Stimulated activated naive CD8-positive, alpha-beta T cell treated with anti-CD3 and anti-CD28 coated beads, Interleukin-15, Interleukin-2, amounts not matched to agents 100 ng/mL and 50 ng/mL, for 24 hours (primary cell): ENCODE measurements at regions not wholly inside any gene's neighbourhood (a gene's known extent, or its start where the extent isn't known, plus 50 kb on each side); places are given as distances from the start of the nearest gene placed in this dataset.

Source experiments
- H3K27ac Mint-ChIP-seq: one replicate; pipeline ENCODE4 v1.8.0; 2021; ENCODE audit warnings: mild to moderate bottlenecking, mixed read lengths
- H3K27me3 Mint-ChIP-seq: one replicate; pipeline ENCODE4 v1.8.0; 2021; ENCODE audit warnings: mixed read lengths
- H3K36me3 Mint-ChIP-seq: one replicate; pipeline ENCODE4 v1.8.0; 2021; ENCODE audit warnings: low read depth, mixed read lengths
- H3K4me1 Mint-ChIP-seq: one replicate; pipeline ENCODE4 v1.8.0; 2021; ENCODE audit warnings: low read depth, mixed read lengths
- H3K4me3 Mint-ChIP-seq: one replicate; pipeline ENCODE4 v1.8.0; 2021; ENCODE audit warnings: mild to moderate bottlenecking, mixed read lengths
- H3K9me3 Mint-ChIP-seq: one replicate; pipeline ENCODE4 v1.8.0; 2021; ENCODE audit warnings: mixed read lengths

DNA sequence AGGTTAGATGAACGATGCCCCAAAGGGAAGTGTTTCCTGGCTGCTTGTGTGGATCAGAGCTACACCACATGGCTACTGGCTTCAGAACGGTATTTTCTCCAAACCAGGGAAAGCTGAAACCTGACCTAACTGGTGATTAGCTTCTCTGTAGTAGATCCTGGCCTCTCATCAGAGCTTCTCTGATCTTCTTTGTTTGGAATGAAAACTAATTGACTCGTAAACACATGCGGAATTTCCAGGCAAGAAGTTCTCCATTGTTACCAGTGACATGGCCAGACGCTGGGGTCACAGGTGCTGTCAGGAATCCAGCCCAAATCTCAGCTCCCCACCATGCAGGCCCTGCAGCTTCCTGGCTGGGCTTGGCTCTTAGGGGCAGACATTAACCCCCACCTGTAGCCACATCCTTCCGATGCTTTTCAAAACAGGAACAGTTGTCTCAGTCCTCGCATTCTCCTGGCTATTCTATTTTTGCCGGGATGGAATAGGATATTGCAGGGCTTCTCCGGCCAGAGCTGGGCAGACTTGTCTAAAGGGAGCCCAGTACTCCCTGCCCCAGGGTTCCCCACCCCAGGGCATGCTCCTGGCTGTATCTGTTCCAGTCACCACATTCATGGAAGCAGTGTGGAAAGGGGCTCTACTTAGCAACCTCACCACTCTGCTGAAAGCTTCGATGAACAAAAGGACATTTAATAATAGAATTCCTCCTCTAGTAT, 305.4 kb upstream of the F9 start:
- Mint-ChIP-seq H3K27me3 (no peaks in the 10 kb centered on the region), H3K4me1 (no peaks in the 10 kb centered on the region), H3K4me3 (no peak overlapping the region), H3K27ac (no peak overlapping the region), H3K9me3 (no peaks in the 10 kb centered on the region), H3K36me3 (no peaks in the 10 kb centered on the region)

DNA sequence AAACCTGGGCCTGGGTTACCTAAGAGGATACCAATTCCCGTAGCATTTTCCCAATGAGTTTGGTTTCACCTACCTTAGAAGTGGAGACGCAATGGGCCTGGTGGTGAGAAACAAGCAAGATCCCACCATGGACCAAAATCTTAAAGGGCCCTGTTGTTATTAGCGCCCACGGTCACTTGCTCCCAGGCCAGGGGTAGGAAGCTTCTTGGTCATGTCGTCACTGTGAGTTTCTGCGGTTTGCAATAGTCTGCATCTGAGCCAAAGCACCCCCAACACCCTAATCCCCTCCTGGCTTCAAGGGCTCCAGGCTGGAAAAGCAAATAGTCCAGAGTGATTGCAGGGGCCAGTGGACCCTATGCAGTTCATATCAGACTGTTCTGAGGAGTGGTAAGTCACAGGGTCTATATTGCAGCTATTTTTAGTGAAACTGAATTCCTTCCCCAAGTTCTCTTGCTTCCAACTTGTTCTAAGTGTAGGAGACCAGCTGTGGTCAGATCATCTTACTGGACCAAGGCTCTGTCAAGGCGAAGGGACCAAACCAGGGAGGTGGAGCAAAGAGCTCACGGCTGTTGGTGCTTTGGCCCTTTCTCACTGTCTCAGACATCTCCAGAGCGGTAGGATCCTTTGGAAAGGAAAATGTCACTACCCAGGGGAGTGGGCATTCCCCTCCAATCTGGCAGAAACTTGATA, 307.9 kb upstream of the F9 start:
- Mint-ChIP-seq H3K27ac (no peak overlapping the region), H3K4me3 (no peak overlapping the region), H3K36me3 (no peaks in the 10 kb centered on the region), H3K9me3 (no peaks in the 10 kb centered on the region), H3K27me3 (no peaks in the 10 kb centered on the region), H3K4me1 (no peaks in the 10 kb centered on the region)

DNA sequence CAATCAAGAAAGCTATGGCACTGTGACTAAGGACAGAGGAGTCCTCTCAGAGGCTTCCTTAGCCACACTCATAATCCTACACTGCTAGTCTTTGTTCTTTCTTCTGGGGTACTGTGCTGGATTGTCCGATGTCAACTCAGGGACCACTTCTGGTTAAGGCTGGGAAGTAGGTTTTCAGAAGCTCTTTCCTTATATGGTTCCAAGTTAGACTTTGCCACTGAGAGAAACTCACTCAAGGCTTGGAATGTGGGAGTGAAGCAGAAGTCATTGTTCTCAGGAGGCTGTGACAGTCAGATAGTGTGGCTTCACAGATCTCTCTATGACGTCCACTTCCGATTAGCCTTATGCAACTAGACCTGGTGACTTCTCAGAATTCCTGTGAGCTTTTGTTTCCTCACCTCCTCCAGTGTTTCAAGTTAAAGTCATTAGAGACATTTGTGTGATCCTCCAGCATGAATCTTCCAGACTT, 317.3 kb upstream of the F9 start:
- Mint-ChIP-seq H3K27ac (no peak overlapping the region), H3K9me3 (no peaks in the 10 kb centered on the region)

DNA sequence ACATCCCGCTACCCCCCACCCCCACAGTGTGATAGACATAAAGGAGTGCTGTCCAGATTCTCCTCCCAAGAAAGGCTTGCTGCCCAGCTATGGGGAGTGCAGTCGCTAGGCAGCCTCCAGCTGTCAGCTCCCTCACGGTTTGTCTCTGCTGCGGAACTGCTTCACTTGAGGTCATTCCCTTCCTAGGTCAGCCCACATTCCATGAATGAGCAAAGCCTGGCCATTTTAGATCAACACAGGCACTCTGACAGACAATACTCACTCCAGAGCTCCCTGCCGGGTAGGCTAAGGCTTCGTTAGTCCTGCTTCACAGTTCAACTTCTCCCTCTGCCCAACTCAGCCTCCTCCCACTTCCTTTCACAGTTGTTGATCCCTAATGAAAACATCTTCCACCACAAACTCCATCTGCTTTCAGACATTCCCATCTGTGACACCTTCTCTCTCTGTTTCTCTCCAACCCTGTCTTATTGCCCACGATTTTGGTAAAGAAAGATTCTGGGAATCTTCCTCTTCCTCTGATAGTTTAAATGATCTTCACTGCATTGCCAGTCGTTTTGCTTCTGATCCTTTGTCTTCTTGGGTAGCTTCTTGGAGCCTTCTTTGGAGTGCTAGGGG, 318.9 kb upstream of the F9 start:
- Mint-ChIP-seq H3K36me3 (no peaks in the 10 kb centered on the region), H3K4me3 (no peak overlapping the region), H3K27me3 (peaks cover 19% of the 10 kb centered on the region), H3K9me3 (no peaks in the 10 kb centered on the region), H3K27ac (no peak overlapping the region), H3K4me1 (no peaks in the 10 kb centered on the region)

More for the DNA sequence above, 317.3 kb upstream of the F9 start:
- H3K4me1 Mint-ChIP-seq = no peaks in the 10 kb centered on the region
- H3K4me3 Mint-ChIP-seq = no peak overlapping the region
- no peaks in the 10 kb centered on the region for H3K36me3 Mint-ChIP-seq
- H3K27me3 Mint-ChIP-seq = peaks cover 9% of the 10 kb centered on the region

DNA sequence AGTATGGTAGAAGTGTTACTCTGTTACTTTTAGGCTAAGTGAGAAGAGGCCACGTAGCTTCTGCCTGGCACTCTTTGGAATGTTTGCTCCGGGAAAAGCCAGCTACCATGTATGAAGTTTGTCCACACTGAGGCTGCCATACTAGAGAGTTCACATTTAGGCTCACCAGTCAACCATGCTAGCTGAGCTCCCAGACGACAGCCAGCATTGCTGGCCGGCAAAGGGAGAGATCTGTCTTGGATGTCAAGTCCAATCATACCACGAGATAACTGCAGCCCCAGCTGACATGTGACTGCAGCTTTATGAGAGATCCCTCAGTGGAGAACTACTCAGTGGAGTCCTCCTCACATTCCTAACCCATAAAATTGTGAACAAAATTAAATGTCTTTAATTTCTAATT, 321.2 kb upstream of the F9 start:
- H3K4me3 Mint-ChIP-seq = no peak overlapping the region
- H3K27ac Mint-ChIP-seq = no peak overlapping the region
- no peaks in the 10 kb centered on the region for H3K4me1 Mint-ChIP-seq
- no peaks in the 10 kb centered on the region for H3K36me3 Mint-ChIP-seq
- H3K9me3 Mint-ChIP-seq = no peaks in the 10 kb centered on the region
- H3K27me3 Mint-ChIP-seq = peaks cover 33% of the 10 kb centered on the region

DNA sequence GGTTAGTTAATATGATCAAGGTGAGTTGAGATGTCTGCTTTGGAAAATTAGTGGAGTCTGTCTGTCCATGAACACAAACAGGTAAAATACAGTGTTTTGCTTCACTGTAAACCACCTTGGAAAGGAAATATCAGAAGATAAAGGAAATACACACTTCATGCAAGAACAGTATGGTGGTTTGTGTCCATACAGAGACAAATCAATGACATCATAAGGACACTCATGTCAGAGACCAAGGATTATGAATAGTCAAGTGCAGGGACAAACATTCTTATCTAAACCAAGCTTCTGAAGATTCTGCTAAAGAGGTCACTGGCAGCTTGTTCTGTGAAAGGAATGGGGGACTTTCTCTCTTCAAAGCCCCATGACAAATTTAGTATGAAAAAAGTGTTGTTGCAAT, 322.9 kb upstream of the F9 start:
- Mint-ChIP-seq H3K27ac (no peak overlapping the region), H3K36me3 (no peaks in the 10 kb centered on the region), H3K9me3 (no peaks in the 10 kb centered on the region), H3K4me1 (no peaks in the 10 kb centered on the region), H3K4me3 (no peak overlapping the region), H3K27me3 (peaks cover 36% of the 10 kb centered on the region)

DNA sequence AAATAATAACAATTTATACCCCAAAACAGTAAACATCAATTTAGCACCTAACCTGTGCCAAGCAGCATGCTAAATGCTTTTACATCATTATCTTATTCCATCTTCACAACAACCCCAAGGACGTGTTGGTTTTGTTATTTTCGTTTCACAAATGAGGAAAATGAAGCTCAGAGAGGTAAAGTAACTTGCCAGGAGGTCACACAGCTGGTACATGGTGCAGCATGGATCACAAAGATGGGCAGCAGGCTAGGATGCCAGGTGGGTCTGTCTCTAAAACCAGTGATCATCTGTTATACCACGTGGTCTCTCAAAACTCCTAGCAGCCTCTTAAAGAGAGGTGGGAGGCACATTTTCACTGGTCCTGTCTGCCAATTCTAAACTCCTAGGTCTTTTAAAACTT, 323.6 kb upstream of the F9 start:
- Mint-ChIP-seq H3K4me3 (no peak overlapping the region), H3K27me3 (peaks cover 40% of the 10 kb centered on the region), H3K9me3 (no peaks in the 10 kb centered on the region), H3K36me3 (no peaks in the 10 kb centered on the region), H3K4me1 (no peaks in the 10 kb centered on the region), H3K27ac (no peak overlapping the region)

DNA sequence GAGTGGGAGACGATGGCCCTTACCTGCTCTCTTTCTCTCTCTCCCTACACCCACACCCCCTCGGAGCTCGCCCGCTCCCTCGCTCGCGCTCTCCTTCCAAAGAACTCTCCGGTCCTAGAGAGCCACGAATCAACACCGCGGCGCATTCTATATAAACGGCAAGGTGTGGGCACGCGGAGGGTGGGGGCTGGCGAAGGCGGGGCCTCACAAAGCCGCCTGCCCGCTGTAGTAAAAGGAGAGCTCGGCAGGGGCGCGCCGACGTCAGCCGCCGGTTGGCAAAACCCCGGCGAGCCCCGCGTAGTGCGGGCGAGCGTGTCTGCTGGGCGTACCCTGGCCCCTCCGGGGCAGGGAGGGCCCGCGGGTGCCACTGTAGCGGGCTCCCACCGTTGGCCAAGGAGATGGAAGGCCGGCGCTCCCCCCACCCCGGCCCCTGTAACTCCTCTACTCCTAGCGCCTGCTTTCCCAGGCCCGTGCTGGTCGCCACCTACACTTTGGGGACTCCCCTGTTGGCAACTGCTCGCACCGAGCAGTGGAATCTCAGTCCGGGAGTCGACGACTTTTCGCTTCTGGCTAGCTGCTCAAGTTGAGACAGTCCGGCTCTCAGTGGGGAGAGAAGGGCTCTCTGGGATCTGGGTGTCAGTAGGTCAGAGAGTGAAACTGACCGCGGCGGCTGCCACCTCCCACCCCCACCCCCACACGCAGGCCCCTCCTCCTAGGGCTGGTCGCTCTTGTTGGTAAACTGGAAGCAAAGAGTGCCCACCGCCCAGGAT, 325.5 kb upstream of the F9 start:
- Mint-ChIP-seq H3K9me3 (no peaks in the 10 kb centered on the region), H3K27ac (no peak overlapping the region), H3K4me1 (no peaks in the 10 kb centered on the region), H3K27me3 (peaks cover 42% of the 10 kb centered on the region), H3K36me3 (no peaks in the 10 kb centered on the region), H3K4me3 (peak overlapping the region; percentile 43)

DNA sequence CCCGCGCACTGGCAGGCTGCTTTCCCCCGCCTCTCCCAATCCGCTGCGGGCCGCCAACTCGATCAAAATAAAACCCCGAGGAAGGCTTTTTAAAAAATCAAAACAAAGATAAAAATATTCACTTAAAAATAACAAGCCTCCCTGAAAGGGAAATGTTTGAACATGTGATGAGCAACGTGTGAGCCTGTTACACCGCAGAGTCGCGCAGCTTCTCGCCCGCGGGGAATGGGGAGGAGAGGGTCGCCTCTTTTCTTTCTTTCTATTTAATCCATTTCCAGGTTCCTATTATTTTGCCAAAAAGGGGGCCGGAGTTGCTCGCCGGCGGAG, 326.0 kb upstream of the F9 start:
- Mint-ChIP-seq H3K27ac (no peak overlapping the region), H3K27me3 (peaks cover 48% of the 10 kb centered on the region), H3K4me3 (peak overlapping the region; percentile 43), H3K36me3 (no peaks in the 10 kb centered on the region), H3K4me1 (no peaks in the 10 kb centered on the region), H3K9me3 (no peaks in the 10 kb centered on the region)

DNA sequence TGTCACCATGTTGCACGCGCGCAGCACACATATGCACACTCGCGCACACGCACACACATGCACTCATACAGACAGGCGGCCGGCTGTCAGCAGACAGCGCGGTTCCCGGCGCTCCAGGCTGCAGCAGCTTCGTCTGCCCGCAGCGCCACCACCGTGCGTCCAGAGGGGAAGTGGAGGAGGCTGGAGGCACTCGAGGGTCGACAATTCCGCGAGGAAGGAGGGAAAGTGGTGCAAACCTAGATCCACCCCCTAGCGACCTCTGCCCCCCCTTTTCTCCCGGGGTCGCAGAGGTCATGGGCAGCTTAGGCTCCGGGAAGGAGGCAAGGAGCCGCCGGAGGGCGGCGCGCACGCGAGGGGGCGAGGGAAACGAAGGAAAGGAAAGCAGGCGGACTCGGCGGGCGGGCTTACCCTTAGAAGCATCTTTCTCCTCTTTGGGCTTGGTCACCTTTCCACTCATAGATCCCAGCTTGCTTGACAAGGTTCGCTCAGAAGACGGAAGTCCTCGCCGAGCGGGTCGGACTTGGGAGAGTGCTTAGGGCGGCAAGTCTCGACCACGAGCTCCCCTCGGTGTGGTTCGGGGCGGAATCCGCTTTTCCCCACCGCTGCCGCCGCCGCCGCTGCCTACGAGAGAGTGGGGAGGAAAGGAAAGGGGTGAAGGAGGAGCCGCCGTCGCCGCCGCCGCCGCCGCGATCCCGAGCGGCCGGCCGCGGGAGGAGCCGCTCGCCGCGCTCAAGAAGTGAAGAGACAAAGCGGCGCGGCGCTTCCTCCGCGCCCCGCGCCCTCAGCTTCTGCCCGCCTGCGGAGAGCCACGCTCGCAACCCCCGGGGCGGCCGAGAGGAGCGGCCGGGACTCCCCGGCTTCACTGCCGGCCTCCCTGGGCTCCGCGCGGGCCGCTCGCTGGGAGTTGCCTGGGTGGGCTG, 326.6 kb upstream of the F9 start:
- Mint-ChIP-seq H3K27me3 (peaks cover 50% of the 10 kb centered on the region), H3K36me3 (no peaks in the 10 kb centered on the region), H3K27ac (no peak overlapping the region), H3K4me3 (peak overlapping the region; percentile 7), H3K4me1 (no peaks in the 10 kb centered on the region), H3K9me3 (no peaks in the 10 kb centered on the region)

DNA sequence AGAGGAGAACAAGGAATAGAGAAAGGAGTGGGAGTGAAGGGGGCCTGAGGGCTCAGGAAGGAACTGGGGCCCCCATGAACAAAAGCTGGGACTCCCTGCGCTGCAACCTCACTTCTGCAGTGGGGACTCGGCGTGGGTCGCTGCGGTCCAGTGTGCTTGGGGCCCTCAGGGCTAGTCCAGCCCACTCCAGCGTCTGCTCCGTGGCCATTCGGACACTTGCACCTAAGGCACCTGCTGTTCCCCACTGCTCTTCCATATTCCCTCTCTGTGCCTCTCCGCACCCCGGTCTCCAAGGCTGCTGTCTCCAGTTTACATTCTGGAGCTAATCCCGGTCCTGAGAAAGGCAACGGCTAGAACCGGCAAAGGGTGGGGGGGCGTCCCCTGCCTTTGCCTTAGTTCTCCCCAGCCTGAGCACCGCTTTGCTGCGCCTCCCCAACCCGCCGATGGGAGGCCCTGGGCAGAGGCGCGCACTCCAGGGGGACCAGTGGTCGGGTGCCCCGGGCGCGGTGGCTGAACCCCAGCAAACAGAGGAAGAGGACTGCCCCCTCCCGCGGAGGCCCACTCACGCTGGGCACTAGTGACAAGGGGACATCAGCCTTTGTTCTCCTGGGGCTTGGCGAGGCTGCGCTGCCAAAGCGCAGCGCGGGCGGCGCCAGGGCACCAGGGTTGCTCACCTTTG, 327.7 kb upstream of the F9 start:
- Mint-ChIP-seq H3K4me1 (no peaks in the 10 kb centered on the region), H3K4me3 (no peak overlapping the region), H3K27ac (no peak overlapping the region), H3K27me3 (peaks cover 54% of the 10 kb centered on the region), H3K9me3 (no peaks in the 10 kb centered on the region), H3K36me3 (no peaks in the 10 kb centered on the region)

DNA sequence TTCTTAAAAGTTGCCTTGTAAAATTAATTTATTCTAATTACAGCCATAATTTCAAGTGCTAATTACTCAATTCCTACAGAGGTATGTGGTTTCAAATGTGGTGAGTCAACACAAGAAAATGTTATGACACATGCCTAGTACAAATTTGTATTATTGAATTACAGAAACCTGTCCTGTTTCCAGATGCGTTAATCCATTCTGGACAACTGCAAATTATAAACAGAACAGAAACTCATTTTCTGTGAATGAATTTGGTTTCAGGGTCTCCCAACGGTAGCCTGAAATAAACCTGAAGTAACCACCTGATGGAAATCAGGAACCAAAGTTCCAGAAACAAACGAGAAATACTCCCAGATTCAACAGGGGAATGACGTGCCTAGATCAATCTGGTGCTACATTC, 328.6 kb upstream of the F9 start:
- no peaks in the 10 kb centered on the region for H3K36me3 Mint-ChIP-seq
- no peaks in the 10 kb centered on the region for H3K9me3 Mint-ChIP-seq
- H3K27ac Mint-ChIP-seq = no peak overlapping the region
- peaks cover 51% of the 10 kb centered on the region for H3K27me3 Mint-ChIP-seq
- H3K4me1 Mint-ChIP-seq = no peaks in the 10 kb centered on the region
- no peak overlapping the region for H3K4me3 Mint-ChIP-seq

DNA sequence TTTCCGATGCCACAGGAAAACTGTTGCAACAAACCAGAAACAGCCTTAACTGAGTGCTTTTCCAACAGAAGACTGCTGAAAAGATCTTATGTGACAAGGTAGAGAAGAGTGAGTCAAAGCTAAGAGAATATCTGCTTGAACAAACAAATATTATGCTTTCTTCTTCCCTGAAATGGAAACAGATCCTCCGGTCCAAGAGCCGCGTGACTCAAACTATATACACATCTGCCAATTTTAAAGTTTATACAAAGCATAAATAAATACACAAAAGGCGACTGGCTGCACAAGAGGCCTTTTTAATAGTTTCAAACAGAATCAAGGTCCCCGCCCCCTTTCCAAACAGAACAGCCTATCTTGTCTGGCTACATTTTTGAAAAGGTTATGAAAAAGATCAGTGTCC, 329.7 kb upstream of the F9 start:
- no peaks in the 10 kb centered on the region for H3K36me3 Mint-ChIP-seq
- no peaks in the 10 kb centered on the region for H3K9me3 Mint-ChIP-seq
- peaks cover 51% of the 10 kb centered on the region for H3K27me3 Mint-ChIP-seq
- H3K4me1 Mint-ChIP-seq = no peaks in the 10 kb centered on the region
- no peak overlapping the region for H3K27ac Mint-ChIP-seq
- no peak overlapping the region for H3K4me3 Mint-ChIP-seq

DNA sequence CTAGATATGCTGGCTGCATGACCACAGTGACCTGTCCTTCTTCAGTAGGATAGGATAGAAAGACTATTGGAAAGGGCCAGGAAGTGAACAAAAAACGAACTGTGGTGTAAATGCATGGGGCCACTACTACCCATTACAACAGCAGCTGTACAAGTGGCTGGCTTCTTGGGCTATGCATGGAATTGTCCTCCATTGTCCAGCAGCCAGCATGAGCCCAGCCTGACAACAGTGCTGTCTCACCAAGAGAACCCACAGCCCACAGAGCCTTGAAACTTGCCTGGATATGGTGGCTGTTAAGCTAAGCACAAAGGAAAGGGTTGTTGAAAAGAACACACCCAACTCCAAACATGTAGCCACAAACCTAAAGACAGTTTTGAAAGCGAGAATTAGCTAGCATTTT, 330.2 kb upstream of the F9 start:
- no peaks in the 10 kb centered on the region for H3K4me1 Mint-ChIP-seq
- H3K27ac Mint-ChIP-seq = no peak overlapping the region
- H3K36me3 Mint-ChIP-seq = no peaks in the 10 kb centered on the region
- H3K9me3 Mint-ChIP-seq = no peaks in the 10 kb centered on the region
- no peak overlapping the region for H3K4me3 Mint-ChIP-seq
- H3K27me3 Mint-ChIP-seq = peaks cover 48% of the 10 kb centered on the region
